SW480 (cell line): ENCODE measurements at regions not wholly inside any gene's neighbourhood (a gene's known extent, or its start where the extent isn't known, plus 50 kb on each side); places are given as distances from the start of the nearest gene placed in this dataset.
"Not testable (repeated sequence)": the region's sequence is repeated elsewhere in the genome, so short reads cannot be mapped to it uniquely, and the experiment has no call there.

ENCODE experiments used
- DNase-seq: peaks from one replicate; pipeline ENCODE4 v3.0.0-alpha.2; 2016; ENCODE audit warnings: low spot score

DNA sequence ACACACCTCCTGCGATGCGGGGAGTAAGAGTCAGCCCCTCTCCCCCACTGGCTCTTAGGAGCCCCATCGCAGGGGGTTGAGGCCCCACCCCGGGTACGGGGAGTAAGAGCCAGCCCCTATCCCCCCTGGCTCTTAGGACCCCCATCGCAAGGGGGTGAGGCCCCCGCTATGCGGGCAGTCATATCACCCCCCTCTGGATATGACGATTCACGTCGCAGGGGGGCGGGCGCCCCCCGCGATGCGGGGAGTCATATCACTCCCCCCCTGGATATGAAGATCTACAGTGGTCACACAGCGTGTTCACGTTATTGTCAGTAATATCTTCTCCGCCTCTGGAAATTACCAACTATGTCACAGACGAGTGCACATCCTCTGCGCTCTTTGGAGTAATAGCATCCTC lies 61.1 kb downstream of the DEFB131A start:
- not testable (repeated sequence) for DNase-seq

DNA sequence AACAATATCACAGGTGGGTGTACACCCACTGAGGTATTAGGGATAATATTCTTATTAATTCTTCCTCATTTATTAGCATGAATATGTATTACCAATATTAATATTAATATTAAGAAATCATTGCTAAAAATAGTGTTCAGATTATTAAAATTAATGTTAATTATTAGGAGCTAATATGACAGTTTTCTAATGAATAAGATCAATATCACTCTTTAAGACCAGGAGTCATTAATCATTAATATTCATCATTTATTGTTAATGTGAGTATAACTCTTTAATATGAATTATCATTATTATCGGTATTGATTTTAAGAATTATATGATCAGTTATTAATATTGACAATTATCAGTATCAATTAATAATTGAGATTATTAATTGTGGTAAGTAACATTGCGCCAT lies 62.5 kb downstream of the DEFB131A start:
- not testable (repeated sequence) for DNase-seq

DNA sequence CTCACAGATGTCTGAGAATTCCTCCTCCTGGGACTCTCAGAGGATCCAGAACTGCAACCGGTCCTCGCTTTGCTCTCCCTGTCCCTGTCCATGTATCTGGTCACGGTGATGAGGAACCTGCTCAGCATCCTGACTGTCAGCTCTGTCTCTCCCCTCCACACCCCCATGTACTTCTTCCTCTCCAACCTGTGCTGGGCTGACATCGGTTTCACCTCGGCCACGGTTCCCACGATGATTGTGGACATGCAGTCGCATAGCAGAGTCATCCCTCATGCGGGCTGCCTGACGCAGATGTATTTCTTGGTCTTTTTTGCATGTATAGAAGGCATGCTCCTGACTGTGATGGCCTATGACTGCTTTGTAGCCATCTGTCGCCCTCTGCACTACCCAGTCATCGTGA lies 68.7 kb downstream of the DEFB131A start:
- DNase-seq = not testable (repeated sequence)

DNA sequence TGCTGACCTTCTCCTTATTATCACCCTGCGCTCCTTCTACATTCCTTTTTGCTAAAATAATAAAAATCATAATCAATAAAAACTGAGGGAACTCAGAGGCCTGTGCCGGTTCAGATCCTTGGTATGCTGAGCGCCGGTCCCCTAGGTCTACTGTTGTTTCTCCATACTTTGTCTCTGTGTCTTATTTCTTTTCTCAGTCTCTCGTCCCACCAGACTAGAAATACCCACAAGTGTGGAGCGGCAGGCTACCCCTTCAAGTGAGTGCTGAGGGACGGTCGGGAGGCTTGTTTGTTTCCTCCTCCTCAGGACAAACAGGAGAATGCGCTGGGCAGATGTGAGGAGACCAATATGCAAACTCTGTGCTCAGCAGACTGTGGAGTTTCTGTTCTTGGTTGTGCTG lies 75.4 kb downstream of the DEFB131A start:
- not testable (repeated sequence) for DNase-seq

DNA sequence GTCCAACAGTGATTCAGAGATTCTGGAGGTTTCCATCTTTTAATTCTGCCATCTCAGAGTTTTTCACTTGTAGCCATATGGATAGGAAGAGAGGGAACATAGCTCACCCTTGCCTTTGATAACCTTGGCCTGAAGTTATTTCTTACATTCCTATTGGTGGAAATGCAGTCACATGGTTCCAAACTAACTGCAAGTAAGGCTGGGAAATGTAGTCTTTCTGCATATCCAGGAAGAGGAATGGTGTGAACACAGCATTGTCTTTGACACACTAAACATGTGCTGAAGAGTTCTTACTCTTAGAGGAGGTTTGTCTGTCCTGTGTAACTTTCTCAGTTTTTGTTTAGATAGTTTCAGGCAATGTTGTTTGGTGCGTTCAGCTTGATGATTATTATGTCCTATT lies 78.7 kb downstream of the DEFB131A start:
- DNase-seq = not testable (repeated sequence)

DNA sequence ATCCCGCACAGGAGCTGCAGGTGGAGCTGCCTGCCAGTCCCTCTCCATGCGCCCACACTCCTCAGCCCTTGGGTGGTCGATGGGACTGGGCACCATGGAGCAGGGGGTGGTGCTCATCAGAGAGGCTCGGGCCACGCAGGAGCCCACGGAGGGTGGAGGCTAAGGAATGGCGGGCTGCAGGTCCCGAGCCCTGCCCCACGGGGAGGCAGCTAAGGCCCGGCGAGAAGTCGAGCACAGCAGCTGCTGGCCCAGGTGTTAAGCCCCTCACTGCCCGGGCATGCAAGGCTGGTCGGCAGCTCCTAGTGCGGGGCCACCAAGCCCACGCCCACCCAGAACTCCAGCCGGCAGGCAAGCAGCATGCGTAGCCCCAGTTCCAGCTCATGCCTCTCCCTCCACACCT lies 80.2 kb downstream of the DEFB131A start:
- not testable (repeated sequence) for DNase-seq

DNA sequence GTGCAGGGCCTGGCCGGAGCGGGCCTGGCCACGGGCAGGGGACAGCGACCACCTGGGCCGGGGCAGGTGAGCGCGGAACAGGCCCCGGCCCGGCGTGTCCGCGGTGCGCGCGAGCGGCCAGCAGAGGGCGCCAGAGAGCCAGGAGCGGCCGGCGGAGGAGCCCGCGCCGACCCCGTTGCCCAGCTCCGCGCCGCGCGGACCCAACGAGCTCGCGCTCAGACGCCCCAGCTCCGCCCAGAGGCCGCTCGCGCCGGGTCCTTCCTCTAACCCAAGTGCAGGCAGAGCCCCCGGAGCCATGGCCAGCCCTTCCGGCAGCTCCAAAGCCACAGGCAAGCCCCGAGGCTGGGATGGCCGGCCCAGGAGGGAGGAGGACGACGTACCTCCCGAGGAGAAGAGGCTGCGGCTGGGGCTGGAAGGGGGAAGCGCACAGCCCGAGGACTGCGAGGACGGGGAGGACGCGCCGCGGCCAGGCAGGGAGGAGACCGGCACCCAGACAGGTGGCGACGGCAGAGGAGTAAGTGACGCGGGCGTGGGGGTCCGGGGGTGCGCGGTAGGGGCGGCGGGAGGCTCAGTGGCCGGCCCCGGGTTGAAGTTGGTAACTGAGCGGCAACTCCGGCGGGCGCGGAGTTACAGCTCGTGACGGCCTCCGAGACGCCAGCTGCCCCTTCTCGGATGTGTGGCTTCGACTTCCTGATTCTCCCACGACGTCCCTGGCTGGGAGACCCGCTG lies 88.1 kb downstream of the DEFB131A start:
- DNase-seq = peak; percentile 54

DNA sequence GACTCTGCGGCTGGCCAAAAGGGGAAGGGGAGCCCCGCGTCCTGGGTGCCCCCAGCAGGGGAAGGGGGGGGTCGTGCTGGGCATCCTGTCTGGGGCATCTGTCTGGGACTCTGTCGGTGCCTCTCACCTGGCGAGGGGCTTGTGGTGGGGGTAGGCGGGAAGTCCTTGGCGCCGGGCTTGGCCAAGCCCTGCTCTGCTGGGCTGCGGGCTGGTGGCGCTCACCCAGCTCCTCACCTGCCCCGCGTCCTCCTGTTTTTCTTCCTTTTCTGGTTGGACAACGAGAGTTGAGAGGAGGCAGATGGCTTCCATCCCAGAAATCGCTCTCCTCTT lies 88.6 kb downstream of the DEFB131A start:
- not testable (repeated sequence) for DNase-seq

DNA sequence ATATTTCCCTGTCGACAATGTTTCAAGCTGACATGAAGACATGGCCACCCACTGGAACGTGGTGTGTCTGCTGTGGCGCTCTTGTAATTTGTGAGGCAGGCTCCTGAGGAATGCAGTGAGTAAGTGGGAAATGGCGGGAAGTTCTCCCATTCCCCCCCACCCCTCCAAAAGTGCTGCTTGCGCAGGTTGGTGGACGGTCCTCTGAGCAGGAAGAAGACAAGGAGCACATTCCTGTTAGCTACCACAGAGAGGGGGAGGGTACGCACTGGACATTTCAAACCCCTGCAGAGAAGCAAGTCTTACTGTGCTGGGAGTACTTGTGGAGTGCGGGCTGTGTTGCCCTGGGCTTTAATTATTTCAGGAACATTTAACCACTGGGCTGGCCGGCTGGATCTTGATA lies 92.9 kb downstream of the DEFB131A start:
- DNase-seq = not testable (repeated sequence)

DNA sequence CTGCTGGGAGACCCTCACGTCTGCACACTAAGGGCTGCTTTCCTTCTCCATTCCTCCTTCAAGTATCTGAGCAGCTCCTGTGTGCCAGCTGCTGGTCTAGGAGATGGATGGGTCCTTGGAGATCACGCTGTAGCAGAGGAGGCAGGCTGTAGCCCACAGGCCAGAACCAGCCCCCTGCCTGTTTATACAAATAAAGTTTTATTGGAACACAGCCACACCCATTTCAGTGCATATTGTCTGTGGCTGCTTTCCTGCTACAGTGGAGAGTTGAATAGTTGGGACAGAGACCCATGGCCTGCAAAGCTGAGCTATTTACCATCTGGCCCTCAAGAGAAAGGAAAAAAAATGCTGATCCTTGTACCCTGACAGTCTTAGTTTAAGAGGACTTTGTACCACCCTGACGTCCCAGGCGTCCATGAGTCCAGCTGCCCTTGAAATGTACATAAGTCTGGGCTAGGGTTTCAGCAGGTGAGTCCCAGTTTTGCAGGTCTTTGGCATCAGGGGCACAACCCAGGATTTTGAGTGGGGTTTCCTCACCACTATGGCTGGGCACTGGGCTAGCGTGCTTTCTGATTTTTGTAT lies 95.8 kb downstream of the DEFB131A start:
- not testable (repeated sequence) for DNase-seq

DNA sequence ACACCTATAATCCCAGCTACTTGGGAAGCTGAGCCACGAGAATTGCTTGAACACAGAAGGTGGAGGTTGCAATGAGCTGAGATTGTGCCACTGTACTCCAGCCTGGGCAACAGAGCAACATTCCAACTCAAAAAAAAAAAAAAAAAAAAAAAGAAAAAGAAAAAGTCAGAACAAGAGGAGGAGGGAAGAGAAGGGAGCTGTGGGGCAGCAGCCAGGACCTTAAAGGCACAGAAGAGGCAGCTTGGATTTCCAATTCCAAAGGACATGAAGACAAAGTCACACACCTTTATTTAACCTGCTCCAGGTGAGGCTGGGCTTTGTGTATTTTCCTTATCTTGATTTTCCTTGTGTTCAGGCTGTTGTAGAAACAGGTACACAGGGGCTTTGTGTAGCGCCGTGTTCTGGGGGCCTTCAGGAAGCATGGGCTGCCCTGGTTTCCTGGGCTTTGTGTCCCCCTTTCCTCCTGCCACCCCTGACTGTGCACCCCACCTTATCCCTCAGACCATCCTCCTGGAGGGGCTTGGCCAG lies 97.2 kb downstream of the DEFB131A start:
- DNase-seq = not testable (repeated sequence)

DNA sequence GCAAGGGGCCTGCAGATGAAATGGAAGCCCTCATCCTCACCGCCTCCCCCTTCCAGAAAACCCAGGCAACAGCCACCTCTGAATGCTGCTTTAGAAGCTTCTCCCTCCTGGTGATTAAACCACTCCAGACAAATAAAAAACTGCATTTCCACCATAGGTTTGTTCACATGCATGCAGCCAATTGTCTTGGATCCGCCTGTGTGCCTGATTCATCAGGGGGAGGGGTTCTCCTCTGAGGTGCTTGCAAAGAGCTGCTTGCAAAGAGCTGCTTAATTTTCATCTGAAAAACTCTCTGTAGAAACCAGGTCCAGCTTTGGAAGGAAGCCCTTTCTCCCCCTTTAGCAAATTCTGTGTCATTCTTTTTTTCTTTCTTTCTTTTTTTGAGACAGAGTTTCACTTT lies 100.6 kb downstream of the DEFB131A start:
- not testable (repeated sequence) for DNase-seq

DNA sequence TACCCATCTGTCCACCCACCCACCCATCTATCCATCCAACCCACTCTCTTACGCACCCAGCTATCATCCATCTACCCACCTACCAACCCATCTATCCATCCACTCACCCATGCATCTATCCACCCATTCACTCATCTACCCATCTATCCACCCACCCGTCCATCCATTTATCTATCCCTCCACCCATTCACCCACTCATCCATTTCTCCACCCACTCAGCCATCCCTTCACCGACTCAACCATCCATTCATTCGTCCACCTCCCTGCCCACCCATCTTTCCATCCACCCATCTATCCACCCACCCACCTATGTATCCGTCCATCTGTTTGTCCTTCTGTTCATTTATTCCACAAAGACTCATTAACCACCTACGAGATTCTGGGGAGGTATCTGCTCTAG lies 103.3 kb downstream of the DEFB131A start:
- DNase-seq = not testable (repeated sequence)

DNA sequence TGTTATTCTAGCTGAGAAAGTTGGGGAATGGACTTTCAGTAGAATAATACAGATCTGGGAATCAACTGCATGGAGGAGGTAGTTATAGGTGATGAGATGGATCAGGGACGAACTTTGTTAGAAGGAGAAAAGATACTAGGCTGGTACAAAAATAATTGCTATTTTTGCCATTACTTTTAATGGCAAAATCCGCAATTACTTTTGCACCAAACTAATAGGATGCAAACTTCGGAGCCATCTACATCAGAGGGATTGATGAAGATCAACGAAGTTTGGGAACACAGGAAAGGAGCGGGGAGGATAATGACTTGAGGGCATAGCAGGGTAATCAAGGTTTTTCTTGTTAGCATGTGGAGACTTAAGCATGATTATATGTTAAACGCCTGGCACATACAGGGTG lies 111.9 kb downstream of the DEFB131A start:
- not testable (repeated sequence) for DNase-seq

DNA sequence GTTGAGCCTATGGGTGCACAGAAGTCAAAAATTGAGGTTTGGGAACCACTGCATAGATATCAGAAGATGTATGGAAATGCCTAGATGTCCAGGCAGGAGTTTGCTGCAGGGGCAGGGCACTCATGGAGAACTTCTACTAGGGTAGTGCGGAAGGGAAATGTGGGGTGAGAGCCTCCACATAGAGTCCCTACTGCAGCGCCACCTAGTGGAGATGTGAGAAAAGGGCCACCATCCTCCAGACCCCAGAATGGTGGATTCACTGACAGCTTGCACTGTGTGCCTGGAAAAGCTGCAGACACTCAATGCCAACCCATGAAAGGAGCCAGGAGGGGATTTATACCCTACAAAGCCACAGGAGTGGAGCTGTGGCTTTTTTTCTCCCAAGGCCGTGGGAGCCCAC lies 133.7 kb downstream of the DEFB131A start:
- DNase-seq = not testable (repeated sequence)

DNA sequence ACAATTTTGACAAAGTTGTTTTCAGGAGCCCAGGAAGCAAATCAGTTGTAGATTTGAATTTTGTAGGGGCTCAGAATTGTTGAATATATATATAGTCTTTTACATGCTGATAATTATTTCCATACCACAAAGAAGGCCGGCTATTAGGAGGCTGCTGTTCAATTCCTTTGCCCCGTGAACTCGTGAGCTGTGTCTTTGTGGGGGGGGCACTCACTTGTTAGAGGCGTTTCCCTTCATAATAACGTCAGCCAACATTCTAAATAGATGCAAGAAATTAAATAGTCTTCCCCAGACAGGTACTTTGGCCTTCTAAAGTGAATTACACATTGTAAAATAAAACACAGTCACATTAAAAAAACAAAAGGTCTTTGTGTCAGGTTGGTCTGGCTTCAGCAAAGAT lies 138.7 kb downstream of the DEFB131A start:
- DNase-seq = not testable (repeated sequence)

DNA sequence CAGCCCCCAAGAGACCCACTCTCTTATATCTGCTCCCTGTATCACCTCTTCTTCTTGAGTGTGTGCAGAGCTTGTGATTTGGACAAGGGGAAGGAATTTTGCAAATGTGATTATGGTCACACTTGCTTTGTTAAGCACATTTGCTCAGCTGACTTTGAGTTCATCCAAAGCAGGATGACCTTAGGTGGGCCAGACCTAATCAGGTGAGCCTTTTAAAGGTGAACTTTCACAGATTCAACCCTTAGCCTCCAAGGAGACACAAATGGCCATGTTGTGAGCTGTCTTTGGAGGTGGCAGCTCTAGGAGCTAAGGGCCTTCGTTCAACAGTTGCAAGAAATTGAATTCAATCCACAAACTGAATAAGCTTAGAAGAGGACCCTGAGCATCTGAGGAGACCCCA lies 147.8 kb downstream of the DEFB131A start:
- no peak for DNase-seq

DNA sequence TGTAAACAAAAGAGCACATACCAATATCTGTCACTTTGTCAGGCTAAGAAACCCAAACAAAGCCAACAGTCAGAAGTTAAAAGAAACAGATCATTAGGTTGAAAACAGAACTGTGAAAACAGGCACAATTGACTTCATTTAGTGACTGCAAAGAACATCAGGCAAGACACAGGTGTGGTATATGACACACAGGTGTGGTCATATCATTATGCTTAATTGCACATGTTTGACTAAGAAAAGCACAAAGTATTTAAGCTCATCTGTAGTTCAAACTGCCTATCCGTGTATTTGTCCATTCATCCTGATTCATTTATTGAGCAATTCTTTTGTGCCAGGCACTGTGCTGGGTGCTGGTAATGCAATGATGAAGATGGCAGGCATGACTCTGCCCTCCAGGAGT lies 150.7 kb downstream of the DEFB131A start:
- DNase-seq = no peak

DNA sequence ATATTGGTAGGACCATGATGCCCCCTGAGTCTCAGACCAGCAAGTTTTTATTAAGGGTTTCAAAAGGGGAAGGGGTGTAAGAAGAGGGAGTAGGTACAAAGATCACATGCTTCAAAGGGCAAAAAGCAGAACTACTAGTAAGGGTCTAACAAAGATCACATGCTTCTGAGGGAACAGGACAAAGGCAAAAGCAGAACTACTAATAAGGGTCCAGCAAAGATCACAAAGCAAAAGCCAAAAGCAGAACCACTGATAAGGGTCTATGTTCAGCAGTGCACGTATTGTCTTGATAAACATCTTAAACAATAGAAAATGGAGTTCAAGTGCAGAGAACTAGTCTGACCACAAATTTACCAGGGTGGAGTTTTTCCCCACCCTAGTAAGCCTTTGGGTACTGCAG lies 151.3 kb downstream of the DEFB131A start:
- not testable (repeated sequence) for DNase-seq

DNA sequence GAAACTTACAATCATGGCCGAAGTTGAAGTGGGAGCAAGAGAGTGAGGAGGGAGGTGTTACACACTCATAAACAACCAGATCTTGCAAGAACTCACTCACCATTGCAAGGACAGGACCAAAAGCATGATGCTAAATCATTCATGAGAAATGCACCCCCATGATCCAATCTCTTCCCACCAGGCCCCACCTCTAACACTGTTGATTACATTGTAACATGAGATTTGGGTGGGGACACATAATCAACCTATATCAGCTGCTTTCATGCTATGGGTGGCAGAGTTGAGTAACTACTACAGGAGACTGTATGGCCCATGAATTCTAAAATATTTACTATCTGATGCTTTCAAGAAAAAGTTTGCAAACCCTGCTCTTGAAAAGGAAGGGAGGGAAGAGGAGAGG lies 155.1 kb downstream of the DEFB131A start:
- no peak for DNase-seq

DNA sequence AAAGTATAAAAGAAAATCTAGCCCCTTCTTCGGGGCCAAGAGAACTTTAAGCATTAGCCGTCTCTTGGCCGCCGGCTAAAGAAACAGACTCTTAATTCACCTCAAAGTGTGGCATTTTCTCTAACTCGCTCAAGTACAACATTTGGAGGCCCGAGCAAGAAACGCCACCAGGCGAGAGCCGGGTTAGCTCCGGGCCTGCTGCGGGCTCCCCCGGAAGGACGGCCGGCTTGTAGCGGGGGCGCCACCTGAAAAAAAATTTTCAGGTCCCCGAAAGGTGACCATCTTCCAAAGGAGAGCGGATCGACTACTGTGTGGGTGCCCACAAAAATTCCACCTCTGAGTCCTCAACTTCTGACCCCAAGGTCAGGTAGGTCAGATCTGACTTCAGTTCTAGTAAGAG lies 156.0 kb downstream of the DEFB131A start:
- DNase-seq = no peak

DNA sequence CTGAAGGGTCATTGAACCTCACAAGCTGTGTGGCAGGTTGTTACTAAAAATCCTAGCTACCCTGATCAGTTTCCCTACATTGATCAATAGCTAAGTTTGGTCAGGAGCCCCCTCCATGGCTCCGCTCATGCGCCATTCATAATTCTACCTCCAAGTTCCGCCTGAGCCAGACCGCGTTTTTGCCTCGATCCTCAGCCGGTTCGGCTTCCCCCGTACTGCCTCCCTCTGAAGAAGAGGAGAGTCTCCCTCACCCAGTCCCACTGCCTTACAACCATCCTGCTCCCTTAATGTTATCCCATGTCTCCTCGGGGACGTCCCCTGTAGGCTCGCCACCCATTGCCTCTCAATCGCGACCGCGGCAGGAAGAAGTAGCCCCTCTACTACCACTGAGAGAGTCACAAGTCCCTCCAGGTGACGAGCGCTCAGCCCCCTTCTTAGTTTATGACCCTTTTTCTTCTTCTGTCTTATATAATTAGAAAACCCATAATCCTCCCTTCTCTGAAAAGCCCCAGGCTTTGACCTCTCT lies 158.2 kb downstream of the DEFB131A start:
- DNase-seq = no peak
